ENCODE measurements at regions not wholly inside any gene's neighbourhood (a gene's known extent, or its start where the extent isn't known, plus 50 kb on each side); places are given as distances from the start of the nearest gene placed in this dataset.

DNA sequence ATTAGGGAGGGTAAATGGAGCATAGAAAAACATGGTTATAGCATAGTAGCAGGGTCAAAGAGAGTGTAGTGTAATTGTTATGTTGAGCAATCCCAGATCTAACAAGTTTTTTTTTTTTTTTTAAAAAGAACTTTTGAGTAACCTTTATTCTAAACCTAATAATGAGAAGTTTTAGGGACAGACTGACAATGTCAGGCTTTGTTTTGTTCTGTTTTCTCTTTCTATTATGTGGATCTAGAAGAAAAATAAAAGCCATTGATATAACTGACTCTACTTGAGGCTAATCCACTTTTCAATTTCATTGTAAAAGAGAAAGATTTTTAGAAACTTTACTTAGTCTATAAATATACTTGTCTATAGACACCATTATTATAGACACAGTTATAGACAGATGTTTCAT is 200.0 kb downstream of the FAM170A start:
- Histone ChIP-seq H3K9me3 (no peaks in the 10 kb centered on the region), H3K4me3 (no peak overlapping the region), H3K27me3 (no peaks in the 10 kb centered on the region), H3K36me3 (no peaks in the 10 kb centered on the region)
- no peak for DNase-seq

DNA sequence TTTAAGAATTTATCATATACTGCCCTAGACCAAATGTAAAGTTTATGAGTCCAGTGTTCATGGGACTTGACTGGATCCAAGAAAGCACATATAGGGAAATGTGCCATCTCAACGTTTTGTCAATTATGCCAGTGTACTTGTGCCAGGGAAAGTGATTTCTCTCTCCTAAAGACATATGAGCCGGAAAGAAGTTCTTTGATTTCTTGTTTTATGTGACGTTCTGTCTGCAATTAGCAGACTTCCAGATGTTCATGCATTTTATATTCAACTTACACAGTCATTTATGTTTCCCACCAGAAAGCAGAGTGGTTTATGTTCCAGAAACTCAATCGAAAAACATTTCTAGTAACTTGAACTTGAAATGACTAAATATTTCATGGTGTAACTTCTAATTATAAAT is 203.8 kb downstream of the FAM170A start:
- Histone ChIP-seq H3K4me3 (no peak overlapping the region), H3K27me3 (no peaks in the 10 kb centered on the region; the same call in 1 of the 2 replicates), H3K36me3 (no peaks in the 10 kb centered on the region), H3K9me3 (no peaks in the 10 kb centered on the region; the same call in 1 of the 2 replicates)
- DNase-seq, result no peak

DNA sequence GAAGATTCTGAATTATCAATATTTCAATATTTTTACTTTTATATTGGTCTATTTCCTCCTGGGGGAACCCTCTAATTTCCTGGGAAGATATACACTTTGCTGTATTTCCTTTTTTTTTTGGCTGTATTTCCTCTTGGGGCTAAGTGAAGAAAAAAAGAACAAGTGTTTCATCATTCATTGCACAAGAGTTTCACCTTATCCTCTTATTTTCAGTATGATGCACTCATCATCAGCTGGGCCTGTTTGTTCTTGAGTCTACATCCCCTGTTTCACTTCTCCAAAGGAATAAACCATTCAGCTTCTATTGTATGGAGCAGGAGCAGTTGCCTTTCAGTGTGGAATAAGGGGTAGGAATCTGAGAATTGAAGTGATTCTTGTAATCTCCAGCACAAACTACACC is 210.8 kb downstream of the FAM170A start:
- H3K4me3 ChIP-seq, result no peak overlapping the region
- DNase-seq, result no peak
- H3K27me3 ChIP-seq, result no peaks in the 10 kb centered on the region; the same call in 1 of the 2 replicates
- no peaks in the 10 kb centered on the region for H3K36me3 ChIP-seq
- no peaks in the 10 kb centered on the region; the same call in 1 of the 2 replicates for H3K9me3 ChIP-seq

DNA sequence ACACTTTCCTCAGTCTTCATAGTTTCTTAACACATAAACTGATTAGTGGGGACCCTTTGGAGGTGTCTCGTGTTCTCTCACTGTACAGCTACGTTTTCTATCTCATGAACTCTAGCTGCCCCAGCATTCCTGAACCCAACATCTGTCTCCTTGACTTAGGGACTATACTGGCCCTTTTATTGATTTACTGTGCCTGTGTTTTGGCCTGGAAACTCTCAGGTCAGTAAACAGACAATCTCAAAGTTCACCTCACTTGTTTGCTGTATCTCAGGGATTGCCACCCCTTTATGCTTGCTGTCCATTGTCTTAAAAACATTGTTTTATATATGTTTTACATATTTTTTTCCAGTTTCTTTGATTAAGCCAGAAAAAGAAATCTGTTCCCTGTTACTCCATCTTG is 222.8 kb downstream of the FAM170A start:
- H3K27me3 ChIP-seq, result no peaks in the 10 kb centered on the region
- no peaks in the 10 kb centered on the region for H3K36me3 ChIP-seq
- DNase-seq, result no peak
- H3K9me3 ChIP-seq, result no peaks in the 10 kb centered on the region
- H3K4me3 ChIP-seq, result no peak overlapping the region

DNA sequence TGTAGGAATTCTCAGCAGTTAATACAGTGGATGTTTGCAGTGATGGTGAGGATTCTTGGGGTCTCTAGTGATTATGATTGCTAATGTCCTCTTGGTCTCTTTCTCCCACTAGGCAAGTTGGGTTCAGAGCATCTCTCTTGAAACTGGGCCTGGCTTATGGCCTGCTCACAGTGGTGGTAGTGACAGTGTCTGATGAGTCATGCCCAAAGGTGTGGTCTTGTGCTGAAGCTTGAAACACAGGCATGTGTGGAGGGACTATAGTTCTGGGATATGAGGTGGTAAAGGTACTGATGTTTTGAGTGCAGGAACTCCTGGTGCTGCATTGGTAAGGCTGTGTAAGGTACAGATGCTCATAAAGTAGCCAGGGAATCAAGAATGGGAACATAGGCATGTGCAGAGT is 231.1 kb downstream of the FAM170A start:
- no peaks in the 10 kb centered on the region for H3K9me3 ChIP-seq
- DNase-seq, result no peak
- no peaks in the 10 kb centered on the region for H3K27me3 ChIP-seq
- H3K4me3 ChIP-seq, result no peak overlapping the region
- H3K36me3 ChIP-seq, result no peaks in the 10 kb centered on the region

DNA sequence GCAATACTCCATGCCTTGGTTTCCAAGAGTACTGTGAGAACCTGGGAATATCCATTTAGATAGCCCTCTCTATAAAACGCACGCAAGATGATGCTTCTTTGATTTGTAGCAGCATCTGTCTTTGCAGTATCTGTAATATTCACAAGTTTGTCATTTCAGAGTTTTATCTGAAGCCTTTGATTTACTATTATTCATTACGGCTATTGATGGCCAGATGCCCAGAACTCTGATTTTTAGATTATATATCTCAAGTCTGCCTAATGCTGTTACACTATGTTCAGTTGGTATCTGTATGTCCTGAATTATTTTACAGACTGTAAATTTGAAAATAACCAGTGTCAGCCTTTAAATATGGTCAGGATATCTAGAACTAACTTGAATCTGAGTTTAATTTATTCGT is 233.3 kb downstream of the FAM170A start:
- no peaks in the 10 kb centered on the region for H3K36me3 ChIP-seq
- no peak overlapping the region for H3K4me3 ChIP-seq
- DNase-seq, result no peak
- H3K27me3 ChIP-seq, result no peaks in the 10 kb centered on the region
- H3K9me3 ChIP-seq, result no peaks in the 10 kb centered on the region

DNA sequence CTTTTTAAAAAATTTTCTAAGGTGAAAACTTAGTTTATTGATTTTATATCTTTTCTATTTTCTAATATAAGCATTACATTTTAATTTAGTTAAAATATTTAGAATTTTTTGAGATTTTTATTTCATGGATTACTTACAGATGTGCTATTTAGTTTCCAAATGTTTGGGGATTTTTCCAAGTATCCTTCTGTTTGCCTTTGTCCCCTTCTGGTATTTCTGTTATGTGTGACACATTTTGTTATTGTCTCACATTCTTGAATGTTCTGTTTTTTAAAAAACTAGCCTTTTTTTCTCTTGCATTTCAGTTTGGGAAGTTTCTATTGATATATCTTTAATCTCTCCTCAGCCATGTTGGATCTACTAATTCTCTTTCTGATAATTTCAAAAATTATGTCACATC is 234.9 kb downstream of the FAM170A start:
- no peak overlapping the region for H3K4me3 ChIP-seq
- H3K9me3 ChIP-seq, result no peaks in the 10 kb centered on the region
- no peaks in the 10 kb centered on the region for H3K27me3 ChIP-seq
- DNase-seq, result no peak
- H3K36me3 ChIP-seq, result no peaks in the 10 kb centered on the region

DNA sequence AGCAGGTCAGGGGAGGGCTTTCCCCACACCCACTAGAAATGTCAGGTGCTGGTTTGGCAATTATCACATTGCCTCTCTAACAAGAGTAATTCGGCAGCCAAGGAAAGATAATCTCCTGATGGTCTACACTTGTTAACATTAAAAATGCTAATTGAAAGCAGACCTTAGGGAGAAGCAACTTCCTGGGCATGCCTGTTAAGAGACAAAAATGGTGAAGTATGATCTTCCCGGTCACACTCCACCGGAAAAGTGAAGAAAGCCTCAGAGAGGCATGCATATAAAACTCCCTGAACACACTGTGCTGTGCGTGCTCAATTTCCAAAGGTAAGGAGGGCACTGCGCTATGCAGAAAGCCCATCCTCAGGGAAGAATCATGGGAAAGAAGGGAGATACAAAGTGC is 244.3 kb downstream of the FAM170A start:
- Histone ChIP-seq H3K27me3 (no peaks in the 10 kb centered on the region; the same call in 1 of the 2 replicates), H3K36me3 (no peaks in the 10 kb centered on the region), H3K4me3 (no peak overlapping the region), H3K9me3 (no peaks in the 10 kb centered on the region)
- DNase-seq, result no peak

DNA sequence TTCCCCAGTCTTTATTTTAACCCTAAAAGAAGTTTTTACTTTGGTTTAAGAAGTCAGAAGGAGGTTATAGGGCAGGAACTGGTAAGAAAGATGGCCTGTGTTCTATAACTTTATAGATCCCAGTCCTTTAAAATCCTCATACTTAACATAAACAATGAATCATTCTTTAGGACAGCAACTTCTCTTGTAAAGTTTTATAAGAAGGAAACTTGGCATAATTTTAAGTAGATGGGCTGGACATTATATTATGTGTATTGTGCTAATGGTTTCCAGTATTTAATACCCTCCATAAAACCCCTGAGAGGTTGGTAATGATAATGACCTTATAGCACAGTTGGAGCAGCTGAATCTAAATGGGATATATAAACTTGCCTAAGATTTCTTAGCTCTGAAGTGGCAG is 247.2 kb downstream of the FAM170A start:
- Histone ChIP-seq H3K27me3 (no peaks in the 10 kb centered on the region), H3K36me3 (no peaks in the 10 kb centered on the region), H3K9me3 (no peaks in the 10 kb centered on the region), H3K4me3 (no peak overlapping the region)
- DNase-seq, result no peak

DNA sequence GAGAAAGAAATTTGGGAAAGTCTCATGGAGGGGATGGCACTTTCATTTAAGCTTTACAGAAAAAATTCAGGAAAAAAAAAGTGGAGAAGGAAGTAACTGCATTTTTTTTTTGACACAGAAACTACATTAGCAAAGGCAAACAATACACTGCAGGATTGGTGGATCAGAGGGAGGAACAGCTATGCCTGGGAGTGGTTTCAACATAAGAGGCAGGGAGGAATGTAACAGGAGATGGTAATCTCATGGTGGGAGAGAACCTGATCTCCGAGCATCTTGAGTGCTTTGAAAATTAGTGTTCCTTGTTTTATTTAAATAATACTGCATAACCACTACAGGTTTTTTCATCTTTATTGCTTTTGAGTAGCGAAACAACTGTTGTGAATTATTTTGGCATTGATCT is 249.4 kb downstream of the FAM170A start:
- Histone ChIP-seq H3K27me3 (peaks cover 2% of the 10 kb centered on the region; the same call in 1 of the 2 replicates), H3K36me3 (no peaks in the 10 kb centered on the region), H3K9me3 (no peaks in the 10 kb centered on the region), H3K4me3 (no peak overlapping the region)
- DNase-seq, result no peak

DNA sequence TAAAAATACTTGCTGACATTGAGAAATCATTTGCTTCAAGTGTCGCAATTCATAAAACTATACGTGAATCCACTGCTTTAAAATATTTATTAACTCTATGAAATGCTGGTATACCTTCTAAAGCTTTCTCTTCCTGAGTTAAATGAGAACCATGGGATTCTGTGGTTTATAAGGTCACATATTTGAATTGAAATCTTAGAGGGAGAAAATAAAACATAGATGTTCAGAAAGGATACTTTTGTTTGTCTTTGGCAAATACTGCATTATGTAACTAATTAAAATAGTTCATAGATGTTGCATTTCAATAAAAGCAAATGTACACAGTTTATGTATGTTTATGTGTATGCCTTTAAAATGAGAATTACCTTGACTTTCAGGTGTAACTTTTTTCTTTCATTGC is 250.1 kb downstream of the FAM170A start:
- Histone ChIP-seq H3K4me3 (no peak overlapping the region), H3K9me3 (no peaks in the 10 kb centered on the region), H3K27me3 (peaks cover 2% of the 10 kb centered on the region; the same call in 1 of the 2 replicates), H3K36me3 (no peaks in the 10 kb centered on the region)
- no peak for DNase-seq

DNA sequence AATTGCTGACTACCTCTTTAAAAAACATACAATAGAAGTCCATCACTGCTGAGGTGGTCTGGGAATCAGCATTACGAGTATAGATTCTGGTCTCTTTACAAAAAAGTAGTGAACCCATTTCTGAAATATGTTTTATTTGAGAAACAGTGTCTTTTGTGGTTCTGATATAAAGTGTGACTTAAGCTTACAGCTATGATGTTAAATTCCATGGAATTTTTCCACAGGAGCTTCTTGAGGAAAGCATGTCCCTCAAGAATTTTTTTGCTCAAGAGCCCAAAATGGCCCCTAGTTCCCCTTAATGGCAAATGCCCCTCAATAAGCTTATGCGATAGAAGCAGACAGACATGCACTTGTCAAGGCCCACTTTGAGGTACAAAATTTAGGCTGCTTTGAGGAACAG is 265.7 kb downstream of the FAM170A start:
- Histone ChIP-seq H3K36me3 (no peaks in the 10 kb centered on the region), H3K4me3 (no peak overlapping the region), H3K27me3 (0 out of 2 replicates have a peak, but pooled peaks cover 7% of the 10 kb centered on the region), H3K9me3 (no peaks in the 10 kb centered on the region)
- no peak for DNase-seq

DNA sequence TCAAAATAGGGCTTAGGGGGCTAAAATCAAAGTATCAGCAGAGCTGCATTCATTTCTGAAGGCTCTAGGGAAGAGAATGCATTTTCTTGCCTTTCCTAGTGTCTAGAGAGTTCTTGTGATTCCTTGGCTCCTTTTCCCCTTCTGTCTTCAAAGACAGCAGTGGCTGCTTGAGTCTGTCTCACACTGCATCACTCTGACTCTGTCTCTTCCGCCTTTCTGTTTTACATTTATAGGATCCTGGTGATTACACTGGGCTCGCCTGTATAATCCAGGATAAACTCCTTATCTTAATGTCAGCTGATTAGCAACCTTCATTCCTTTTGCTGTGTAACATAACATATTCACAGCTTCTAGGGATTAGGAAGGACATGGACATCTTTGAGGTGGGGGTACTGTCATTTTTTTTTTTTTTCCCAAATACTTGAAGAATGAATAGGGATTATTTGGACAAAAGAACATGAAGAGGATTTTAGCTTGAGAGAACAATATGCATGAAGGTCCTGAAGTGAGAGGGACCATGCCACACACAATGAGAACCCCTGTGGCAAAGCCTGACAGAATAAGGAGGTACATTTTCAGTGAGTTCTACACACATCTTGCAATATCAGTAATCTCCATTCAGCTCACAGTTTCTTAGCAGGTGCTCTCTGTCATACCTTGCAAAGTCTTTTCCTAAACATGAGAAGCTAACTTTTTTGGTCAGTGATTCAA is 267.6 kb downstream of the FAM170A start:
- Histone ChIP-seq H3K4me3 (no peak overlapping the region), H3K27me3 (0 out of 2 replicates have a peak, but pooled peaks cover 8% of the 10 kb centered on the region), H3K36me3 (no peaks in the 10 kb centered on the region), H3K9me3 (no peaks in the 10 kb centered on the region)
- no peak for DNase-seq

DNA sequence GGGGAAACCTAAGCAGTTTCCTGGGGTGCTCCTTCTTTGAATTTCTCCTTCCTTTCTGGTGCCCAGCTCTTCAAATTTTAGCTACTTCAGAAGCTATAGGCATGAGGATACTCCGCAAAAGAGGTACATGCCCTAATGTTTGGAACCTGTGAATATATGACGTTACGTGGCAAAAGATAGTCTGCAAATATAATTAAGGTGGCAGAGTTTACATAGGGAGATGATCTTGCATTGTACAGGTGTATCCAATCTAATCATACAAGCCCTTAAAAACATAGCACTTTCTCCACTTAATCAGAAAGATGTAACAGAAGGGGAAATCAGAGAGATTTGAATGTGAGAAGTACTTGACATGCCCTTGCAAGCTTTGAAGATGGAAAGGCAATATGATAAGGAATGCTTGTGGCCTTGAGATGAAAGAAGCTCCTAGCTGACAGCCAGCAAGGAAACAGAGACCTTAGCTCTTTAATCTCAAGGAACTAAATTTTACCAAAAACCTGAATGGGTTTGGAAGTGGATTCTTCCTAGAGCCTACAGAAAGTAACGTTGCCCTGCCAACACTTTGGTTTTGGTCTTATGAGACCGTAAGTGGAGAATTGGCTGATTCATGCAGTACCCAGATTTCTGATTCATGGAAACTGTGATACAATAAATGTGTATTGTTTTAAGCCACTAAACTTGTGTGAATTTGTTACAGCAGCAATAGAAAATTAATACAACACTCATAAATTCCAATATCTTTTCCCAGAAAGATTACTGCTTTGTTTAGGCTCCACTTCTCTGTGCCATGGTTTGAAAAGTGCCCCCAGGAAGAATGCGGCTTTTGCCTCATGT is 268.4 kb downstream of the FAM170A start:
- H3K36me3 ChIP-seq, result no peaks in the 10 kb centered on the region
- H3K27me3 ChIP-seq, result 0 out of 2 replicates have a peak, but pooled peaks cover 8% of the 10 kb centered on the region
- H3K9me3 ChIP-seq, result no peaks in the 10 kb centered on the region
- no peak overlapping the region for H3K4me3 ChIP-seq
- DNase-seq, result no peak

DNA sequence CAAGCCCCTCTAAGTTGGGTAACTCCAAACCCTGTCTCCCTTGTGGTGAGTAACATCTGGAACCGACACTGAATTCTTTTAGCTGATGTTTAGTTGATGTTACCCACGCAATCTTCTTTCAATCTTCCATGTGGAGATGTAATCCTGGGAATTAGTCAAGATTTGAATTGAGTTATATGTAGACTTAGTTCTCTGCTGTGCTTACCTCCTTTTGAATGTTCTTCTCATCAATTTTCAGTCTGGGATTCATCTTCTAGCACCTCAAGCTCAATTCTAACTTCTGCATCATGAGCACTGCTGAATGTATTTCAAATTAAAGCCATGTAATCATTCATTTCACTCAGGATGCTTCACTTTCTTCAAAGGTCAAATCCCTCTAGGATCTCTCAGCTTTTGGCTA is 270.6 kb downstream of the FAM170A start:
- Histone ChIP-seq H3K36me3 (no peaks in the 10 kb centered on the region), H3K27me3 (peaks cover 11% of the 10 kb centered on the region; the same call in 1 of the 2 replicates), H3K9me3 (no peaks in the 10 kb centered on the region), H3K4me3 (no peak overlapping the region)
- DNase-seq, result no peak

DNA sequence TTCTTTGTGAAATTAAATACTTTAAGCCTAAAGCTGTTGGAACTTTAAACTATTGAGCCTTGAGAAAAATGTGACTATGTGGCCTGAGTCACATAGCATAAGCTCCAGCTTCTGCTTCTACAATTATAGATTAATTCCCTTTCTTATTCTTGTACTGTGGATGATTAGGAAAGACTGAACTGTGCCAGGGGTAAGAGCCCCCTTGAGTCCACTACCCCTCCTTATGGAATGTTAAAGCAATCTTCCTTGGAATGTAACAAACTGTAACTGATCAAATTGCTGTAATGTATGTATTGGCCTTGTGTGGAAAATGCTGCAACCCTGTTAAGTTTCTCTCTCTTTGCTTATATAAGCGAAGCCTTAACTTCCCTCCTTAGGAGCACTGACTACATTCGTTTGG is 273.2 kb downstream of the FAM170A start:
- no peak overlapping the region for H3K4me3 ChIP-seq
- peaks cover 11% of the 10 kb centered on the region; the same call in 1 of the 2 replicates for H3K27me3 ChIP-seq
- no peaks in the 10 kb centered on the region for H3K9me3 ChIP-seq
- no peaks in the 10 kb centered on the region for H3K36me3 ChIP-seq
- DNase-seq, result no peak

DNA sequence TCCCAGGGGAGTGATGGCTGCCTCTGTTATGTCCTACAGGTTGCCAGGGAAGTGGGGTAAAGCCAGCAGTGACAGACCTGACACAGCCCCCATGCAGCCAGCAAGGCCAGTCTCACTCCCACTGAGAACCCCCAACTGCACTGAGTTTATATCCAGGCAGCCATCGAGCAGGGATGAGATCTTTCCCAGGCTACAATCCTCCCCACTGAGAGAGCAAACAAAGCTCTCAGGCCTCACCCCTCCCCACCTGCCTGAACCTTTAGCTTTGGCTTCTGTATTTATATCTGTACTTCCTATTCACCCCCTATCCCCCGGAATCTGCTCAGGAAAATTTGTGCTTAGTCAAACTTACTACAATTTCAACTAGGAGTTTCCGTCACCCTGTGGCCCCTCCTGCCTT is 284.1 kb downstream of the FAM170A start:
- H3K27me3 ChIP-seq, result no peaks in the 10 kb centered on the region
- H3K9me3 ChIP-seq, result no peaks in the 10 kb centered on the region
- DNase-seq, result no peak
- H3K36me3 ChIP-seq, result no peaks in the 10 kb centered on the region
- H3K4me3 ChIP-seq, result no peak overlapping the region

DNA sequence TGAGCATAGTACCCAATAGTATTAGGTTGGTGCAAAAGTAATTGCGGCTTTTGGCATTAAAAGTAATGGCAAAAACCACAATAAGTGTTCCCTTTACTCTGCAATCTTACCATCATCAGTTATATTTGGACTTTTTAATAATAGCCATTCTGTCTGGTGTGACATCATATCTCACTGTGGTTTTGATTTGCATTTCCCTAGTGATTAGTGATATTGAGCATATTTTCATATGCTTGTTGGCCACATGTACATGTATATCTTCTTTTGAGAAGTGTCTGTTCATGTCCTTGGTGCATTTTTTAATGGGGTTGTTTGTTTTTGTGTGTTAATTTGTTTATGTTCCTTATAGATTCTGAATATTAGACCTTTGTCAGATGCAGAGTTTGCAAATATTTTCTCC is 289.9 kb downstream of the FAM170A start:
- no peaks in the 10 kb centered on the region for H3K36me3 ChIP-seq
- H3K27me3 ChIP-seq, result peaks cover 7% of the 10 kb centered on the region
- no peaks in the 10 kb centered on the region for H3K9me3 ChIP-seq
- no peak overlapping the region for H3K4me3 ChIP-seq
- no peak for DNase-seq

All from MG63 (cell line).